ENCODE measurements at regions not wholly inside any gene's neighbourhood (a gene's known extent, or its start where the extent isn't known, plus 50 kb on each side); places are given as distances from the start of the nearest gene placed in this dataset.
"Not testable (repeated sequence)": the region's sequence is repeated elsewhere in the genome, so short reads cannot be mapped to it uniquely, and the experiment has no call there.

DNA sequence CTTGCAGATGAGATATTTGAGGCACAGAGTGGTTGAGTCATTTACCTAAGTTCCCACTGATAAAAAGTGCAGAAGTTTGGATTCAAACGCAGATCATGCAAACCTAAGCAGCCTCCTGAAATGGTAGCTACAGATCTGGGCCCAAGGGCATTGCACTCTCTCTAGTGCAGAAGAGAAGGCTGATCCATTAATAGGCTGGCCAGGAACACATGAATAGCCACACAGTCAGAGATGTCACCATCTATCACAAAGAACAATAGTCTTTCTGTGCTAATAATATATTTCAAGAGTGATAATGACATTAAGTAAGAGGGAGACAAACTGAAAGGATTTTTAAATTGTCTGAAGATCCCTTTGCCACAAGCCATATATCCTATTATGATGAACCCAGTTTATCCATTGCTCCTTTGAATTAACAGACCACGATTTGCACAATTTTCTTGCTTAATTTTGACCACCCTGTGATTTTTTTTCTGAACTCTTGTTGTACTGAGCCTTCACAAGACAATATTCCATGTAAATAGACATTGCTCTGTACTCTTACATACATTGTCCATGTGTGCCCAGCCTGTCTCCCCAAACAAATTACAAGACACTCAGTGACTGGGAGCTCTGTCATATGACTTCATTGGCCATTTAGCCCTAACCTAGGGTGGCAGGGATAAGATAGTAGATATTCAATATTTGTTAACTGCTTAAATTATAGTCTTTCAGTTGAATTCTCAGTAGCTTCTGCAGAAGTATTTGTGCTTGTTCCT lies 112.4 kb upstream of the RBPJ start:
- no peak for DNase-seq (ENCODE audit: low read depth)

DNA sequence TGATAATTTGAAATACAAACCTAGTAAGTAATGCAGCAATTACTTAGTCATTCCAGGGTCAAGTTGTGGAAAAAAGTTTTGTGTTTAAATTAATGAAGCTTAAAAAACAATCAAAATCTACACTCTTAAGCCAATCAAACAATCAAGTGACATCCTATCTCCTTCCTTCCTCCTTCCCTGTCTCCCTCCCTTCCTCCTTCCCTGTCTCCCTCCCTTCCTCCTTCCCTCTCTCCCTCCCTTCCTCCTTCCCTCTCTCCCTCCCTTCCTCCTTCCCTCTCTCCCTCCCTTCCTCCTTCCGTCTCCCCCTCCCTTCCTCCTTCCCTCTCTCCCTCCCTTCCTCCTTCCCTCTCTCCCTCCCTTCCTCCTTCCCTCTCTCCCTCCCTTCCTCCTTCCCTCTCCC lies 111.4 kb upstream of the RBPJ start:
- DNase-seq (ENCODE audit: low read depth), result not testable (repeated sequence)

DNA sequence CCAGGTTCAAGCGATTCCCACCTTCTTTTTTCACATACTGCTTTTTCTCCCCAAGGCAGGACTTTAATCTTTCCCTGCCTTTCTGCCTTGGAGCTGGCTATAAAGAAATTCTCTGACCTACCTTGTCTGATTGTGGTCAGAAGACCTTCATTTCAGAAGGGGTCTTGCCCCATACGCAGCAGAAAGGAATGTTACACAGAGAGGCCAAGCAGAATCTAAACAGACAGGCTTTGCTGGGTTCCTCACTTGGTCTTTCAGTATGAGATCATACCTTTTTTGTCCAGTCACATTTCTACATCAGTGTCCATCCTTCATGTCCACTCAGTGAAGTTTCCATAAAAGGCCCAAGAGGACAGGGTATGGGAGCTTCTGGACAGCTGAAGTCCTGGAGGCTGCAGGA lies 108.3 kb upstream of the RBPJ start:
- no peak for DNase-seq (ENCODE audit: low read depth)

DNA sequence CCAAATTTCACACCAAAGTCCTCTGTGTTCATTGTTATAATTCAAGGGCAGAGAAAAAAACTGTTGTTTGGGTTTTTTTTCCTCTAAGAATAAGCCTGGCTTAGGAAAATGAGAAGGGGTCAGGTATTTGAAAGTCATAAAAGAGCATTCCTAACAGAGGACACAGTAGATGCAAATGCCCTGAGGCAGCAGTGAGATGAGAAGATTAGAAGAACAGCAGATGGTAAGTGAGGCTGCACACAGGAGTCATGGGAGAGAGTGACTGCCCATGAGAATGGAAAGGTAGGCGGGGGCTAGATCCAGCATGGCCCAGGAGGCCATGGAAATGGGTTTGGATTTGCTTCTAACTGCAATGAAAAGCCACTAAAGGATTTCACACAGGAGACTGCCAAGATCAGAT lies 107.5 kb upstream of the RBPJ start:
- no peak for DNase-seq (ENCODE audit: low read depth)

DNA sequence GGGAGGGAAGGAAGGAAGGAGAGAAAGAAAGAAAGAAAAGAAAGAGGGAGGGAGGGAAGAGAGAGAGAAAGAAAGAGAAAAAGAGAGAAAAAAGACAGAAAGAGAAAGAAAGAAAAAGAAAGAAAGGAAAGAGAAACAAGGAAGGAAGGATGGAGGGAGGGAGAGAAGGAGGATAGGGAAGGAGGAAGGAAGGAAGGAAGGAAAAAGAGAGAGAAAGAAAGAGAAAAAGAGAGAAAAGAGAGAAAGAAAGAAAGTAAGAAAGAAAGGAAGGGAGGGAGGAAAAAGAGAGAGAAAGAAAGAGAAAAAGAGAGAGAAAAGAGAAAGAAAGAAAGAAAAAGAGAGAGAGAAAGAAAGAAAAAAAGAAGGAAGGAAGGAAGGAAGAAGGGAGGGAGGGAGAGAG lies 105.8 kb upstream of the RBPJ start:
- no peak for DNase-seq (ENCODE audit: low read depth)

DNA sequence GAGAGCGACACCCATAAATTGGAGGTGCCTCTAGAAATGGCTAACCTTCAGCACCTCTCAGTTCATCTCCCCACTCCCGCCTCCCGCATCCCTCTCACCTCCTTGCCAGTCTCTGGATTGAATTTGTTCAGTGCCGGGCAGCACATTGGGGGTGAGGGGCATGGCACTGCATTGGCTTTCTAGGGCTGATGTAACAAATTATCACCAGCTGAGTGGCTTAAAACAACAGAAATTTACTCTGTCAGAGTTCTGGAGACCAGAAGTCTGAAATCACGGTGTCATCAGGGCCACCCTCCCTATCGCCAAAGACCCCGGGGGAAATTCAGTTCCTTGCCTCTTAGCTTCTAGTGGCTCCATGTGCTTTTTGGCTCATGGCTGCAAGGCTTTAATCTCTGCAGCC lies 105.1 kb upstream of the RBPJ start:
- DNase-seq (ENCODE audit: low read depth), result no peak

DNA sequence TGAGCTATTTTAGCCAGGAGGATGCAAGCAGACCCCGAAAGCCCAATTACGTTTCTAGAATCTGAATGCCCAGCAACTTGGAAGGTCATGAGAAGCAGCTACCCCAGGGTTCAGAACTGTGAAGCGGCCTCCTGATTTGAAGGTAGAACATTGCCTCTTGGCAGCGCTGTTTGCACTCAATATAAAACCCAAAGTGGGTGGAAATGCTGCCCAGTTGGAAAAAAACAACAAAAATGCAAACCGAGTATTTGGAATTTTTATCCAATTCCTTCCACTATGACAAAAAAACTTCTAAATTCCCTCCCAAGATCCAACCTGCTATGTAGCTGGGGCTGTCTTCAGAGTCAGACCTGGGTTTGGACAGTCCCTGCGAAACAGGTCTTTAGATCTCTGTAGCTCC lies 103.3 kb upstream of the RBPJ start:
- DNase-seq (ENCODE audit: low read depth), result no peak

DNA sequence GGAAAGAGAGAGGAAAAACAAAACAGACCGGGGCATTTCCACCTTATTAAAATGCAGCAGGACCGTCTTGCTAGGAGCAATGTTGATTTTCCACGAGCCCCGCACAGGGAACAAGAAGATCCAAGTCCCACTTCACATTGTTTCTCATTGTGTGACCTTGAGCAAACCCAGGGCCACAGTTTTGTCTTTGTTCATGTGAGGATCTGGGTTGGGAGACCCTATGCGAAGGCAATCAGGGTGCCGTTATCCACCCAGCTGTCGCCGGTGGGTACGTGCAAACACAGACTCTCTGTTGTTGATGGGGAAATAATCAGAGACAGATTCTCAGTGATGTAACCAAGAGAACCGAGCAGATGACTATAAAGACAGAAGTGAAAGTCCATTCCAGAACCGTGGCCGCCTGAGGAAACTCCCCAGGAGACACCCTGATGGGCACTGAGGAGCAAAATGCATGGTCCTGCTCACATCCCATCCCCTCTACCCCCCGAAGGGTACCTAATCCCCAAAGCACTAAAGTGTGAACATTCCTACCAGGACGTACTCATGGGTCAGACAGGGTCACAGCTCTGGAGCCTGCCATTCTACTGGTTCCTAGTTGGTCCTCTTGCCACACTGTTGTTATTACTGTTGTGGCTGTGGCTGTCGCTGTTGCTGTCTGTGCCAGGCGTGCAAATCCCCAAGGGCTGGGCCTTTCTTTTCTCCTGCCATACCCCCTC lies 102.7 kb upstream of the RBPJ start:
- no peak for DNase-seq (ENCODE audit: low read depth)

DNA sequence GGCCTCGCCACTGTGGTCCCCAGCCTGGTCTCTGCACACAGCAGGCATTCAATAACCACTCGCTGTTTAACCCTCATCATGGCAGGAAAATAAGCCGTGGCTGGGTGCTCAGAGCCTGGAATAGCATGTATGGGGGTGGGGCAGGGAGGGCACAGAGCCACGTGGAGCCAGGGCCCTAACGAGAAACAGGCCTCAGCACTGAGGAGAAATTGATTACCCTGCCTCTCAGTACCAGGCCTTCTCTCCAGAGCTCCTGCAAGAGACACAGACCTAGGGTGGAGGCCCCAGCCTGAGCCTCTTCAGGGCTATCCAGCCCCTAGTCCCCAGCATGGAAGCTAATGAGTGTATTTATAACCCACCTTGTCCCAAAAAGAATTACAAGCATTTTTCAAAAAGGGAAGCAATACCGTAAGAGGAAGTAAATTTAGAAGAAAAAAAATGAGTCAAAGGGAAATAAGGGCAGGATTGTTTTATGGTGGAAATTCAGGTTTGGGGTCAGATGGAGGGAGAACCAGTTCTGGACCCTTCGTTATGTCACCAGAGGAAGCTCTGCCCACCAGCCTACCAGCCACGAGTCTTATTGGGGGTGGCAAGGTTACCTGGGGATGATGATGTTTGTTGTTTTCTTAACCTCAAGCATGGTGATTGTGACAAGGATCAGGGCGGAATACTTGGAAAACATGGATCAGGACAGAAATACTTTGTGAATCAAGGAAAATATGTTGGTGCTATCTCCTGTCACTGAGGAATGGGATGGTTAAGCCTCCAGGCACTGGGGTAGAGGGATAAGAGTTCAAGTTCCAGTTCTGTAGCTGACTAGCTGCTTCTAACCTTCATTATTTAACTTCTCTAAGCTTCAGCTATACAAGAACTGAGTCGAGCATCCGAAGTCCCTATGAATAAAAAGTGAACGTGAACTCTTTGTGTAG lies 101.9 kb upstream of the RBPJ start:
- no peak for DNase-seq (ENCODE audit: low read depth)

DNA sequence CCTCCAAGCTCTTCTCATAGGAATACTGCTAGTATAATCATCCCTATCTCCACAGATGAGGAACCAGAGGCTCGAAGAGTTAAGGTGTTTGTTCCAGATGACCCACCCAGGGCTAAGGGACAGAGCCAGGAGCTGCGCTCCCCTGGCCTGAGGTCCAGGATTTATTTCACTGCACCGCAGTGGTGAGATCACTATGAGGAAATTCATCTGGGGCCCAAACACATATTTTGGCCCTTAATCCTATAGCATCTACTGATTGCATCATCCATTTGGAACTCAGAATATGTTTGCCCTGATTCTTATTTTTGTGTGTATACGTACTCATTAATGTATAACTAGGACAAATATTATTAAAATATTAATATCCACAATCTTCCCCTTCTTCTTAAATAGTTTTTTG lies 100.1 kb upstream of the RBPJ start:
- DNase-seq (ENCODE audit: low read depth), result peak; percentile 73

DNA sequence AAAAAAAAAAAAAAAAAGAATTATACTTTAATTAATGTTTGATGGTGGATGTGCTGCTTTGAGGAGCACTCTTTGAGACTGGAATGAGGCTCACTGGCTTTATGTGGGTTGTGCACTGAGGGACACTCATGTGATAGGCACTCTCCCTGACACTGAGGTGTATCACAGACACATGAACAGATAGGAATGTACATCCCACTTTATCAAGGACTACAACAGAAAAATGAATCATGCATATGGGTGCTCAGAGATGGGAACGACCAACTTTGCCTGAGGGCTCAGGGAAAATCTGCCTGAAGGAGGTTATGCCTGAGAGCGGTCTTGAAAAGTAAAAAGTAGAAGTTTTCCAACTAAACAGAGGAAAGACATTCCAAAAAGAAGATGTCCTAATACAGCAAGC lies 97.7 kb upstream of the RBPJ start:
- peak; percentile 54 for DNase-seq (ENCODE audit: low read depth)

DNA sequence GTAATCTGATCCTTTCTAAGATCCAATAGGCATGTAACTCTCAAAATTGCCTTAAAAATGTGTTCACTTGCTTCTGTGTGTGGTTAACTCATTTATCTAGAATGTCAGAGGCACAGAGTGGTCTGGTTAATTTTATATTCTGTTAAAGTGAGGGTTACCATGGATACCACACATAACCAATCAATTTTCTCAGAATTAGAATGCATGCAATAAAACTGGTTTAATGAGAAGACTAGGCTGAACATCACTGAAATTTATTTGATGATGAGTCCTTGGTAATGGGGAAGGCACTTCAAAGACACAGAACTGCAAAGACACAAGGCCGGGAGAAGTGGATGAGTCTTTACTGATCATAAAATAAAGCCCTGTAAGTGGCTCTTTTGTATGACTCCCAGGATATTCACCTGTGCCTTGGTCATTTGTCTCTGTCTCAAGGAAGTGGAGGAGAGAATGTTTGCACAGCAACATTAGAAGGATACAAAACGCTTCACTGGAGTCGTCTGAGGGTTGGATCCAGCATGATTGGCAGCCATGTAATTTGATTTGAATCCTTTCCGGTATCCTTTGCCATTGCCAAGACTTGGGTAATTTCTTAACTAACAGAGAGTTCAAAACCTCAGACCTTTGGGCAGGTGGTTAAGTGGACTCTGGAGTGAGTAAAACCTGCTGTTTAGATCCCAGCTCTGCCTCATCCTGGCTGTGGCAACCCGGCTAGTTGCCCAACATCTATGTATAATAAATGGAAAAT lies 94.0 kb upstream of the RBPJ start:
- no peak for DNase-seq (ENCODE audit: low read depth)

DNA sequence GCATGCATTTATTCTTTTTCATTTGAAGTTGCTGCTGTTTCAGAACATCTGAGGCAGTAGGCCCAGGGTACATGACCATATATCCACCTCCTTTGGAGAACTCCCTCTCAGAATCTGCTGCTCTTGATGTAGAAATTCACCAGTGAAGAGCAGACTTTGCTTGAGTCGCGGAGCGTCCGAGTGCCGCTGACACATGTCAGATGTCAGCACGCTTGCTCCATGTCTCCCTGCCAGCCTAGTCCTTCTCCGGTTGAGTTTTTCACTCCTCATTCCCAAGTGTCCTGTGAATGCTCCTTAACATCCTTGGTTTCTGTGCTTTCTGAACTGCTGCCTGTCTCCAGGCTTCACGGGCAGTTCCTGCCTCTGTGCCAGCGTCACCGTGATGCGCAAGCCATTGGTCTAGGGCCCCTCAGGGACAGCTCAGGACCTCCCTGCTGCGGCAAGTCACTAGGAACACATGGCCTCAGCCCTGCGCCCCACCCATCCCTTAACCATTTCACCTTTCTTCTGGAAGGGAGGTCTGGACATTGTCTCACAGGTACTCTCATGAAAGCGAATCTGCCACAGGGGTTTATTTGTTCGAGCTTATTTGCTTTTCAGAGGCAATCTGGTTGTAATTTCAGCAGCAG lies 93.1 kb upstream of the RBPJ start:
- DNase-seq (ENCODE audit: low read depth), result no peak

DNA sequence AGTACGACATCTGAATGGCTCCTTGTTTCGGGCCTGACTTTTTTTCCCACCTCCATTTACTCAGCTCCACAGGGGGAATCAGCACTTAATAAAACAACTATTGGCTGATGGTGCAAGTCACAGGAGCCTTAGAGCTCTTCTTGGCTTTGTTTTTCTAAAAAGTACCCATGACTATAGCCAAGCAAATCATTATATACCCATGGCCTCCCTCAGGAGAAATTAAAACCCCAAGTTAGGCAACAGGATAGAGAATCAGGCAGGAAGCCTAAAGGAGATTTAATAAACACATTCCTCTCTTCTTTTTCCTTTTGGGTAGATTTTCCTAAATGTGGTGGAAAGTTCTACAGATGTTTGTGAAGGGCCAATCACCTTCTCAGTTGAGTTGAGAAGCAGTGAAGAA lies 91.9 kb upstream of the RBPJ start:
- no peak for DNase-seq (ENCODE audit: low read depth)

DNA sequence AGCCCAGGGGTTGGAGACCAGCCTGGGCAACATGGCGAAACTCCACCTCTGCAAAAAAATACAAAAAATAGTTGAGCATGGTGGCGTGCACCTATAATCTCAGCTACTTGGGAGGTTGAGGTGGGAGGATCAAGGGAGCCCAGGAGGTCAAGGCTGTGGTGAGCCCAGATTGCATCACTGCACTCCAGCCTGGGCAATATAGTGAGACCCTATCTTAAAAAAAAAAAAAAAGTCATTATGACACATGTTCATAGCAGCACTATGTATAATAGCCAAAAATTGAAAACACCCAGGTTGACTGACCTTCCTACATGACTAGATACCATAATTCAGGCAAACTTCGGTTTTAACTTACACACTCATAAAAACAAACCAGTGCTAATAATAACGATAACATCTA lies 90.8 kb upstream of the RBPJ start:
- DNase-seq (ENCODE audit: low read depth), result no peak

DNA sequence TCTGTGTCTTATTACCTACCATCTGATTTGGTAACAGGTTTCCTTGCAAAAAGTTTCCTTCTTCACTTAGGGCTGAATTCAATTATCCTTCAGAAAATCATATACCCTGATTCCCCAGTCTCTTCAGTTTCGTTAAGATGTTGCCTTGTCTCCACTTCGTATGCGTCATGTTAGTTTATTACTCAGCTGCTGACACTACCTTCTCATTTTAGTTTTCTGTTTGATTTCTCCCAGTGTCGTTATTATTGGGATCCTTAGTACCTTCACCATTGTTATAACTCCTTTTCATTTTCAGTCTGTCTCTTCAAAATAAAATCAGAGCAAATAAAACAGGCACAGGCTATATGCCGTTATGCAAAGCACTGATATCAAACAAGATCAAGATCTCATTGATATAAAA lies 87.5 kb upstream of the RBPJ start:
- DNase-seq (ENCODE audit: low read depth), result no peak

DNA sequence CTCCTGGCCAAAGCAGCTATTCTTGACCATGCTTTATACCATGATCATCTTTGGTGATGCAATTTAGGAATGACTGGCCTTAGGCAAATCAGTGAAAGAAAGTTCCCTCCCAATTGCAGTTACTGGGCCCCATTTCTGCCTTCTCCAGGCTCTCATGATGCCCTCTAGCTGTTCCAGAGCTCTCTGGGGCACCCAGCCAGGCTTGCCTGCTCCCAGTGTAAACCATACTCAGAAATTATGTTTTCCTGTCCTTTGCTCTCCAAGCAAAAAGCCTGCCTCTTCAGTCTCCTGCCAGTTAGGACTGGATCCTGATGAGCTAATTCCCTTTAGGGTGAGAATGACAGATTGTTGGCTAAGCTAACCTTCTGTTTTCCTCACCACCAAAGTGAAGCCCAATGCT lies 85.3 kb upstream of the RBPJ start:
- DNase-seq (ENCODE audit: low read depth), result no peak

DNA sequence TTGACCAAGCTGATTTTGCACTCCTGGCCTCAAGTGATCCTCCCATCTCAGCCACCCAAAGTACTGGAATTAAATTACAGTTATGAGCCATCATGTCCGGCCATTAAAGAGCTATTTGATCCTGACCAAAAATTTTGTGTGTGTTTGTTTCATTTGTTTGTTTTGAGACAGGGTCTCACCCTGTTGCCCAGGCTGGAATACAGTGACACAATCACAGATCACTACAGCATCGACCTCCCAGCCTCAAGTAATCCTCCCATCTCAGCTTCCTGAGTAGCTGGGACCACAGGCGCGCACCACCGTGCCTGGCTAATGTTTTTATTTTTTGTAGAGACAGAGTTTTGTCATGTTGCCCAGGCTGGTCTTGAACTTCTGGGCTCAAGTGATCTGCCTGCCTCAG lies 82.9 kb upstream of the RBPJ start:
- no peak for DNase-seq (ENCODE audit: low read depth)

DNA sequence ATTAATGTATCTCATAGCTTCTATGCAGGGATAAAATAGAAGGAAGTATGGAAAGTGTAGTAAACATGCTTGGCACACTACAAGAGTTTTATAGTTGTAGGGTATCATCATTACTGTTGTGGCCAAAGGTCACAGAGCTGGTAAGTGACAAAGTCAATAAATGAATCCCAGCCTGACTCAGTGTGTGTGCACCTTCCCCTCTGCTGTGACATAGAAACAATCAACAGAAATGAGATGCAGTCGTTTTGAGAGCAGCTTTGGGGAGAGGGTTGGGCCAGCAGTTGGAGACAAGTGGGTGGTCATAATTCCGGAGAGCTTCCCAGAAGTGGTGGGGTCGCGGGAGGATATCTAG lies 82.4 kb upstream of the RBPJ start:
- DNase-seq (ENCODE audit: low read depth), result no peak

DNA sequence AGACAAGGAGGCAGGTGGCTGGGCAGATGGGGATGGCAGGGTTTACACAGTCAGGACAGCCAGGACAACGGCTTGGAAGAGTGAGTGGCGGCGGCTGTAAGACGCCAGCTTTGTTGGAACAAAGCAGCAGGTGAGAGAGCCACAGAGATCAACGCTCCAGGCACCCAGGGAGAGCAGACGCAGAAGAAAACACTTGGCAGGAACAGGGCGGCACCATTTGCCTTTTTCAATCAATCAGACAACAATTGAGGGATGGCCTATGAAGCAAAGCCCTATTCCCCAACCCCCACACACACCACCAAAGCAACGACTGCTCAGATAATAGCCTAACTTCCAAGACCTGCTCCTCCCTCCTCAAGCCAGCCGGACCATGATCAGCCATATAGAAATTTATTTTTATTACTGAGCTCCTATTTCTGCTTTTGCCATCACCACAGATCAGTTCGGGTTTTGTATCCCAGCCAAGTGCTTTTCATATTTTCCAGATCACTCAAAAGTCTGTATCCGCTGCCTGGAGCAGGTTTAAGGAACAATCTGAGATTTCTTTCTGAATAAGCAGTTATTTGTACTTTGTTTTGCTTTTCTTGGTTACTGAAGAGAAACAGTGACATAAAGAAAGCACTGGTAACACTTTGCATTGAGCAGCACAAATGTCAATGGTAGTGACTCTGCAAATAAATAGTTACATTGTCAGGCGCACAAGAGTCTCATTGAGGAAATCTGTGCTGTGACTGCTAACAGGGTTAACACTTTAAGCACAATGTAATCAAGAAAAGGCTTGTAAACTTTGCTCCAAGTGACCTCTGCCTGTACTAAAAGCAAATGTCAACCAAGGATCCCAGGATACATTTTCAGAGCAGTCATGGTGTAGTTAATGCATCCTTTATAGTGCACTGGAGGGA lies 81.8 kb upstream of the RBPJ start:
- no peak for DNase-seq (ENCODE audit: low read depth)

DNA sequence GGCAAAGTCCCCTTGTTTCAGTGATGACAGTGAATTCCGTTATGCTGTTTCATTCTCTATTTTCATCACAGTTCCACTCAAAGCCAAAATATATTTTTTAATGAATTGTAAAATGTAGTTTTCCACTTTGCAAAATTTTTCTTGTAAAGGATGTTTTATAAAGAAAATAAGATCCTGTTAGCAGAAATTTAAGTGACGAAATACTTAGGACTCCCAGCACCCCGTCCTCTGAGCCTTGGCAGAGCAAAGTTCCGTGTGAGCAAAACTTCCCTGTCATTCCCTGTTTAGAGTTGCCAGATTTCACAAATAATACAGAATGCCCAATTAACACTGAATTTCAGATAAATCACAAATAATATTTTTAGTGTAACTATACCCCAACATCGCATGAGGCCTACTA lies 81.0 kb upstream of the RBPJ start:
- no peak for DNase-seq (ENCODE audit: low read depth)

Measured in HS-5 (cell line).